HG02973 (cell line): ENCODE measurements at regions not wholly inside any gene's neighbourhood (a gene's known extent, or its start where the extent isn't known, plus 50 kb on each side); places are given as distances from the start of the nearest gene placed in this dataset.
"Not testable (repeated sequence)": the region's sequence is repeated elsewhere in the genome, so short reads cannot be mapped to it uniquely, and the experiment has no call there.

Experiments used
- ATAC-seq: cut with Tn5 transposase; IDR thresholded peaks from one replicate; pipeline ENCODE4 v1.9.1; 2021; ENCODE audit warnings: moderate library complexity; ENCODE audit not compliant: unreplicated experiment

- no peak for ATAC-seq
Observed at GRCh38 chr2:134009440-134009839, 244.4 kb upstream of the MGAT5 start.

- not testable (repeated sequence) for ATAC-seq
Observed at GRCh38 chr2:134009906-134010305, 244.0 kb upstream of the MGAT5 start.

DNA sequence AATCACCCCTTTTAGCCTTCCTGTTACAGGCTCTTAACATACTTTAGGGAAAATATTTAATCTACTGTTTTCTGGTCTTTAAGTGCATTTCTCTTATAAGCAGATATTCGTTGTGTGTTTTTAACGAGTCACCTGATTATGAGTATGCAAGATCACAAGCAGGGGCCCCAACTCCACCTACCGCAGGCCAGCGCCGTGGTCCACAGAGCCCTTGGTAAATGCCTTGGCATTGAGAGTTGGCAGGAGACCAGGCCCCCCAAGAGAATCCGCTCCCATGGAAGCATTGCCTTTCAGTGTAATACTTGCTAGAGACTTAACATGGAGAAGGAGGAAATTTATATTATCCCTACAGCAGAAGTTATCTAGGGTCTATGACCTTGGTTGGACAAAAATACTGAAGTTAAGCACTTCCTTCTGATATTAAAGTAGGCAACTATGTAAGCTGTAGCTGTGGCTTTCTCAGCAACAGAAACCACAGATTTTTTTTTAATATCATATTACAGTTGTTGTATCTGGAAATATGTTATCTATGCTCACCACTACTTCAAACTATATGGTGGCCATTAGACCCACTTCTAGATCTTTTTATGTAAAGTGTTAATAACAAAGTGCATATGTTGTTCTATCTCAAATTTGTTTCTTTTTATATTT is 241.8 kb upstream of the MGAT5 start:
- no peak for ATAC-seq

GRCh38 chr2:134014196-134014960 is 239.5 kb upstream of the MGAT5 start:
- no peak for ATAC-seq

- no peak for ATAC-seq
Observed at GRCh38 chr2:134019871-134020270, 234.0 kb upstream of the MGAT5 start.

- no peak for ATAC-seq
Observed at GRCh38 chr2:134020608-134021007, 233.3 kb upstream of the MGAT5 start.

DNA sequence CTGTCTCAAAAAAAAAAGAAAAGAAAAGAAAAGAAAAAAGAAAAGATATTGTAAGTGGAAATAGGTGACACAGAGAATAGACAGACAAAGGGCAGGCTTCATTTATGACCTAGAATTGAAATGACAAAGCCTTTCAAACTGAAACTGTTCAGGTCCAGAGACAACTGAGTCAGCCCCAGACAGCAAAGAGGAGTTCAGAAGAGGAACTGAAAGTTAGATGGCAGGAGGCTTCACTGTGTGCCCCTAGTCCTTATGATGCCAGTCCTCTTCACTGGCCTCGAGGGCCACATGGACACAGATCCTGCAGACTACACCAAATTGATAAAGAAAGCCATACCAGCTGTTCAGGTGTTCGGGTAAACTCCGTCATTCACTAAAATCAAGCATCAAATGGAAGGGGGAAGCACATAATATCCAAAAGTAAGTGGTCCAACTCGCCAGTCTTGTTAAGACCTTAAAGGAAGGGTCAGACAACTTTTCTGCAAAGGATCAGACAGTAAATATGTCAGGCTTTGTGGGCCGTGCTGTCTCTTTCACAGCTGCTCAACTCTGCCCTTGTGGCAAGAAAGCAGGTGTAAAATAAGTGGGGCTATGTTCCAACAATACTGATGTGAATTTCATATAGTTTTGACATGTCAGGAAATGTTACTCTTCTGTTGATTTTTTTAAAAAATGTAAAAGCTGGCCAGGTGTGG is 231.9 kb upstream of the MGAT5 start:
- ATAC-seq: peak; percentile 98

DNA sequence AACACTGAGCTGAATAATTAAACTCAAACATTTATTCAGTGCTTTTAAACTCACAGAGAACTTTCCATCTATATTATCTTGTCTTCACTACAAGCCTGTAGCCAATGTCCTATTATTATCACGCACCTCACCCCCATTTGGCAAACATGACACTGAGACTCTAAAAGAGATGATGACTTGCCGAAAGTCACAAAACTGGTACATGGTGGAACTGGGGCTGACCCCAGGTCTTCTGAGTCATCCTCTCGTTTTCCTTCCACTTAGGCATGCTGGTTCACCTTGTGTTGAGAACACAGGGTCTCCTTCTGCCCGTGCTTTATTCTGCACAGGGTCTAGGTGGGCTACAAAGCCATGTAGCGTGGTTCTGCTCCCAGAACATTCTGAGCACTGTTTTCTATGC is 230.0 kb upstream of the MGAT5 start:
- ATAC-seq: no peak

DNA sequence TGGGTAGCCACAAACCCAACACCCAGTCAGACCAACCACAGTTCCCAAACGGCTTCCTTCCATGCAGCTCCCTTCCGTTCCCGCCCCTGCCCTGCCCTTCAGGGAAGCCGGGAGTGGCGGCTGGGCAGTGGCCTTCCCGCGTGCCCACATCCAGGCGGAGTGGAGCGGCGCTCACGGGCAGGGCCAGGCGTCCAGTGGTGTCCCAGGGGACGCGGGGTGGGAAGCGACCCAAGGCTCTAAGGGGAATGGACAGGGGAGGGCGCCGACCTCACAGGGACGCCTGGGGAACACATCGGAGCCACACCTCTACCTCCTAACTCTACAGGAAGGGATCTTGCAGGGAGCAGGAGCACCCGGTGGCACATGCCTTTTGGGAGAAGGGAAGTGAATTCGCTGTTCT is 225.9 kb upstream of the MGAT5 start:
- ATAC-seq: no peak

- ATAC-seq: no peak
Observed at GRCh38 chr2:134029418-134029817, 224.5 kb upstream of the MGAT5 start.

- ATAC-seq: no peak
Observed at GRCh38 chr2:134031539-134031938, 222.3 kb upstream of the MGAT5 start.

DNA sequence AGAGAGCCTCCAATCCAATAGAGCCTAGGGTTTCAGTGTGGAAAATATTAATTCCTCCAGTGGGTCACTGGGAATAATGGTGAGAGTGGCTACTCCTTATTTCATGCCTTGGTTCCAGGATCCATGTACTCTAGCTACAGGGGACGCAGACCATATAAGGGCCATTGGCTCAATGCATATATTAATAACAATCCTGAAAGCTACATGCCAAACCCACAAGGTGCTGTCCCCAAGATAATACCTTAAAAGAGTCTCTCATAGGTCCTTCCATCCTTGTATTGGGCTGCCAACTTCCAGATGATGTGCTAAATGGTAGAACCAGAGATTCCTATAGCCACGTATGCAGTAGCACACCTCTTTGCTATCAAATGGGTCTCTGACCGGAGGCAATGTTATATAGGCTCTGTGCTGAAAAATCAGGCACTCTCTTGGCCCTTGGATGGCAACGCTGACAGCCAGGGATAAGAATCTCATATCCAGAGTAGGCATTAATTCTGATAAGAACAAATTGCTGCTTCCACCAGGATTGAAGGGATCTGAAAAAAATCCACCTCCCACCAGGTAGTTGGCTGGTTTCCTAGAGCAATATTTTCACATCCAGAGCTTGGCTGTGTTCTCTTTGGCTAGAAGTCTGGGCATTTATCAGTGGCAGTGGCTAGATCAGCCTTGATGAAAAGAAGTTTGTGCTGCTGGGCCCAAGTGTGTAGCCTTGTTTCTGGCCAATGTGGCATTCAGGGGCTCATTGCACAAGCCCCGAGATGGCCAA is 218.1 kb upstream of the MGAT5 start:
- no peak for ATAC-seq

- ATAC-seq: peak; percentile 62
Observed at GRCh38 chr2:134039912-134040581, 213.8 kb upstream of the MGAT5 start.

- ATAC-seq: not testable (repeated sequence)
Observed at GRCh38 chr2:134040626-134041172, 213.2 kb upstream of the MGAT5 start.

DNA sequence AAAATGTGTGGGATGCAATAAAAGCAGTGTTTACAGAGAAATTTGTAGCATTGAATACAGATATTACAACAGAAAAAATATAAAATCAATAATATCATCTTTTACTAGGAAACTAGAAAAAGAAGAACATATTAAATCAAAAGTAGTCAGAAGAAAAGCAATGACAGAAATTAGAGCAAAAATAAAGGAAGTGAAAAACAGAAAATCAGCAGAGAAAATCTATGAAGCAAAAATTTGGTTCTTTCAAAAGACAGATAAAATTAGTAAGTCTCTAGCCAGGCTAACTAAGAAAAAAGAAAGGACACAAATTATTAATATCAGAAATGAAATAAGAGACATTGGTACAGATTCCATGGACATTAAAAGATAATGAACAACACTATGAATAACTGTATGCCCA is 212.0 kb upstream of the MGAT5 start:
- no peak for ATAC-seq

DNA sequence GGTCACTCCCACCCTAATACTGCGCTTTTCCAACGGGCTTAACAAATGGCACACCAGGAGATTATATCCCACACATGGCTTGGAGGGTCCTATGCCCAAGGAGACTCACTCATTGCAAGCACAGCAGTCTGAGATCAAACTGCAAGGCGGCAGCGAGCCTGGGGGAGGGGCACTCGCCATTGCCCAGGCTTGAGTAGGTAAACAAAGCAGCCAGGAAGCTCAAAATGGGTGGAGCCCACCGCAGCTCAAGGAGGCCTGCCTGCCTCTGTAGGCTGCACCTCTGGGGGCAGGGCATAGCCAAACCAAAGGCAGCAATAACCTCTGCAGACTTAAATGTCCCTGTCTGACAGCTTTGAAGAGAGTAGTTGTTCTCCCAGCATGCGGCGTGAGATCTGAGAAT is 210.8 kb upstream of the MGAT5 start:
- not testable (repeated sequence) for ATAC-seq

DNA sequence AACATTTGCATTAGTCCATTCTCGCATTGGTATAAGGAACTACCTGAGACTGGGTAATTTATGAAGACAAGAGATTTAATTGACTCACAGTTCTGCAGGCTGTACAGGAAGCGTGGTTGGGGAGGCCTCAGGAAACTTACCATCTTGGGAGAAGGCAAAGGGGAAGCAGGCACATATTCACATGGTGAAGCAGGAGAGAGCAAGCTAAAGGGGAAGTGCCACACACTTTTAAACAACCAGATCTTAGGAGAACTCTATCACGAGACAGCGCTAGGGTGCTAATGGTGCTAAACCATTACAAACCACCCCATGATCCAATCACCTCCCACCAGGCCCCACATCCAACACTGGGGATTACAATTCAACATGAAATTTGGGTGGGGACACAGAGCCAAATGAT is 201.7 kb upstream of the MGAT5 start:
- no peak for ATAC-seq

GRCh38 chr2:134056173-134056572 is 197.7 kb upstream of the MGAT5 start:
- no peak for ATAC-seq

DNA sequence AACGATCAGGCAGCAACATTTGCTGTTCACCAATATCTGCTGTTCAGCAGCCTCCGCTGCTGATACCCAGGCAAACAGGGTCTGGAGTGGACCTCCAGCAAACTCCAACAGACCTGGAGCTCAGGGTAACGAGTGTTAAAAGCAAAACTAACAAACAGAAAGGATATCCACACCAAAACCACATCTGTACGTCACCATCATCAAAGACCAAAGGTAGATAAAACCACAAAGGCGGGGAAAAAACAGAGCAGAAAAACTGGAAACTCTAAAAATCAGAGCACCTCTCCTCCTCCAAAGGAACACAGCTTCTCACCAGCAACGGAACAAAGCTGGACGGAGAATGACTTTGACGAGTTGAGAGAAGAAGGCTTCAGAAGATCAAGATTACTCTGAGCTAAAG is 192.8 kb upstream of the MGAT5 start:
- ATAC-seq: not testable (repeated sequence)

DNA sequence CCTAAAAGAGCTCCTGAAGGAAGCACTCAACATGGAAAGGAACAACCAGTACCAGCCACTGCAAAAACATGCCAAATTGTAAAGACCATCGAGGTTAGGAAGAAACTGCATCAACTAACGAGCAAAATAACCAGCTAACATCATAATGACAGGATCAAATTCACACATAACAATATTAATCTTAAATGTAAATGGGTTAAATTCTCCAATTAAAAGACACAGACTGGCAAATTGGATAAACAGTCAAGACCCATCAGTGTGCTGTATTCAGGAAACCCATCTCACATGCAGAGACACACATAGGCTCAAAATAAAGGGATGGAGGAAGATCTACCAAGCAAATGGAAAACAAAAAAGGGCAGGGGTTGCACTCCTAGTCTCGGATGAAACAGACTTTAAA is 191.6 kb upstream of the MGAT5 start:
- ATAC-seq: not testable (repeated sequence)
